KMS-11 (cell line): ENCODE measurements at regions not wholly inside any gene's neighbourhood (a gene's known extent, or its start where the extent isn't known, plus 50 kb on each side); places are given as distances from the start of the nearest gene placed in this dataset.

Source experiments
- H2AFZ ChIP-seq: fragments of 200-600 bp; sonication (generic); 2 replicates; pipeline ENCODE4 v1.6.1; 2016; ENCODE audit warnings: antibody characterized with exemption, mixed run types, low read depth
- H3K27ac ChIP-seq: fragments of 200-600 bp; sonication (generic); 2 replicates; pipeline ENCODE4 v1.6.1; 2016; ENCODE audit warnings: mild to moderate bottlenecking, mixed run types
- H3K27me3 ChIP-seq: fragments of 200-600 bp; sonication (generic); 2 replicates; pipeline ENCODE4 v1.6.1; 2017; ENCODE audit warnings: mild to moderate bottlenecking, low read depth, mixed run types, moderate library complexity; ENCODE audit not compliant: insufficient read depth
- H3K36me3 ChIP-seq: fragments of 200-600 bp; sonication (generic); 2 replicates; pipeline ENCODE4 v1.6.1; 2017; ENCODE audit warnings: mild to moderate bottlenecking, mixed run types; ENCODE audit not compliant: insufficient read depth
- H3K4me1 ChIP-seq: fragments of 200-600 bp; sonication (generic); 2 replicates; pipeline ENCODE4 v1.6.1; 2016; ENCODE audit warnings: mild to moderate bottlenecking, low read depth, mixed run types; ENCODE audit not compliant: poor library complexity, severe bottlenecking
- H3K4me2 ChIP-seq: fragments of 200-600 bp; sonication (generic); 2 replicates; pipeline ENCODE4 v1.7.0; 2016; ENCODE audit warnings: mild to moderate bottlenecking, mixed run types
- H3K4me3 ChIP-seq: fragments of 200-600 bp; sonication (generic); IDR thresholded peaks from 2 replicates; pipeline ENCODE4 v1.6.1; 2017; ENCODE audit warnings: low read depth, low read length, mixed read lengths; ENCODE audit not compliant: insufficient read depth
- H3K79me2 ChIP-seq: fragments of 200-600 bp; sonication (generic); 2 replicates; pipeline ENCODE4 v1.6.1; 2016; ENCODE audit warnings: low read depth, mixed run types; ENCODE audit not compliant: insufficient read depth
- H3K9ac ChIP-seq: fragments of 200-600 bp; sonication (generic); 2 replicates; pipeline ENCODE4 v1.6.1; 2016; ENCODE audit warnings: mild to moderate bottlenecking, mixed run types
- H4K20me1 ChIP-seq: fragments of 200-600 bp; sonication (generic); 2 replicates; pipeline ENCODE4 v1.6.1; 2016; ENCODE audit warnings: mild to moderate bottlenecking, mixed run types; ENCODE audit not compliant: insufficient read depth
- CTCF ChIP-seq: fragments of 200-600 bp; sonication (generic); conservative IDR thresholded peaks from 2 replicates; pipeline ENCODE4 v1.6.1; 2017; ENCODE audit warnings: low read depth, mild to moderate bottlenecking, antibody characterized with exemption, low read length, moderate library complexity, mixed read lengths

GRCh38 chr22:27210111-27210730 is 552.8 kb downstream of the MIAT start:
- Histone ChIP-seq H3K27ac (no peak overlapping the region), H3K27me3 (peaks cover 6% of the 10 kb centered on the region; the same call in 1 of the 2 replicates), H4K20me1 (no peaks in the 10 kb centered on the region), H3K9ac (no peak overlapping the region), H2AFZ (no peak overlapping the region), H3K4me2 (no peak overlapping the region), H3K4me1 (no peaks in the 10 kb centered on the region), H3K79me2 (no peaks in the 10 kb centered on the region), H3K36me3 (no peaks in the 10 kb centered on the region), H3K4me3 (no peak overlapping the region)
- TF ChIP-seq CTCF: no peak

GRCh38 chr22:27212102-27212501 is 554.7 kb downstream of the MIAT start:
- Histone ChIP-seq H3K27ac (no peak overlapping the region), H2AFZ (no peak overlapping the region), H4K20me1 (no peaks in the 10 kb centered on the region), H3K4me1 (no peaks in the 10 kb centered on the region), H3K4me2 (no peak overlapping the region), H3K27me3 (peaks cover 3% of the 10 kb centered on the region; the same call in 1 of the 2 replicates), H3K79me2 (no peaks in the 10 kb centered on the region), H3K36me3 (no peaks in the 10 kb centered on the region), H3K4me3 (no peak overlapping the region), H3K9ac (no peak overlapping the region)
- TF ChIP-seq CTCF: no peak

GRCh38 chr22:27212617-27213177 is 555.3 kb downstream of the MIAT start:
- no peaks in the 10 kb centered on the region for H4K20me1 ChIP-seq
- no peak for TF ChIP-seq CTCF
- H3K79me2 ChIP-seq: no peaks in the 10 kb centered on the region
- H3K9ac ChIP-seq: no peak overlapping the region
- H3K36me3 ChIP-seq: no peaks in the 10 kb centered on the region
- H3K4me1 ChIP-seq: no peaks in the 10 kb centered on the region
- H3K27me3 ChIP-seq: peaks cover 3% of the 10 kb centered on the region; the same call in 1 of the 2 replicates
- no peak overlapping the region for H3K4me3 ChIP-seq
- H3K27ac ChIP-seq: no peak overlapping the region
- no peak overlapping the region for H3K4me2 ChIP-seq
- no peak overlapping the region for H2AFZ ChIP-seq

GRCh38 chr22:27213294-27213693 is 555.9 kb downstream of the MIAT start:
- TF ChIP-seq CTCF: no peak
- H3K9ac ChIP-seq: no peak overlapping the region
- no peak overlapping the region for H3K4me2 ChIP-seq
- peaks cover 3% of the 10 kb centered on the region; the same call in 1 of the 2 replicates for H3K27me3 ChIP-seq
- no peaks in the 10 kb centered on the region for H3K36me3 ChIP-seq
- no peak overlapping the region for H2AFZ ChIP-seq
- no peak overlapping the region for H3K27ac ChIP-seq
- no peaks in the 10 kb centered on the region for H3K4me1 ChIP-seq
- no peaks in the 10 kb centered on the region for H3K79me2 ChIP-seq
- H3K4me3 ChIP-seq: no peak overlapping the region
- H4K20me1 ChIP-seq: no peaks in the 10 kb centered on the region
